ENCODE measurements at regions not wholly inside any gene's neighbourhood (a gene's known extent, or its start where the extent isn't known, plus 50 kb on each side); places are given as distances from the start of the nearest gene placed in this dataset.
"Not testable (repeated sequence)": the region's sequence is repeated elsewhere in the genome, so short reads cannot be mapped to it uniquely, and the experiment has no call there.

DNA sequence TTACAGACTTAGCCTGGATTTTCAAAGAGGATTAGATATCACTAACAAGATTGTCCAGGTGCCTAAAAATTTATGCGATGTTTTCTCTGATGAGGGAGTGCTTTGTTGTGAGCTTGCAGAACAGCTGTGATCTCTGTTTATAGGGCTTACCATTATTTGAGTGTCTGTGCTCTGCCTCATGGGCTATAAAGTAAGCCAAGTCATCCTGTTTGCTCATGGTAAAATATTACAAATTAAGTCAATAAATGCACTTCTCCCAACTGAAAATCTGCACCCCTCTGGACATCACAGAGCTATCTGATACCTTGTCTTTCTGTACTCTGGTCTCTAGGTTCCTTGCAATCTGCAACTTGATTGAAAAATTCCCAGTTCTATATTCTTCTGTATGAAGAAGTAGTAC, 293.4 kb upstream of the ACTBL2 start:
- no peak for DNase-seq

DNA sequence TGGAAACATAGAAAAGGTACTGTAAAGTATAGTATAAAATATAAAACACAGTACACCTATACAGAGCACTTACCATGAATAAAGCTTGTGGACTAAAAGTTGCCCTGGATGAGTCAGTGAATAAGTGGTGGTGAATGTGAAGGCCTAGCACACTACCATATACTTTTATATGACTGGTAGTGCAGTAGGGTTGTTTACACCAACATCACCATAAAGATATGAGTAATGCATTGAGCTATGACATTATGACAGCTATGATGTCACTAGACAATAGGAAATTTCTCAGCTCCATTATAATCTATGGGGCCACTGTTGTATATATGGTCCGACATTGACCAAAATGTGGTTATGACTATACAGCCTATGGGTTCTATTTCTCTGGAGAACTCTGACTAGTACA, 291.8 kb upstream of the ACTBL2 start:
- no peak for DNase-seq

DNA sequence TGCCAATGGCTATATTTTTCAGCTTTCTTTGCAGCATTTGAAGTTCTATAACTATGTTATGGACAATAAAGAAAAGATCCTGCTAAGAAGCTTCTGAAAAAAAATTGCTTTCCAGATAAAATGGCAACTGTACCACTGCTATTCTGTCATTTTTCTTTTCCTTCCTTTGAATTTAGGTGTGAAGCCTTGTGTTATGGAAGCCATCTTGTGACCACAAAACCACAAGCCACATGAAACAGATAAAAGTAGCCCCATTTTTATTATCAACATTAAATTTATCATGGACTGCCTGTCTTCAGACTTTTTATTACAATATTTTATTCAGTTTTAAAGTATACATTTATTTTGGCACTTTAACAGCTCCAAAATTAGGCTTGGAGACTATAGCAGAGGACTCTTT, 289.9 kb upstream of the ACTBL2 start:
- DNase-seq: peak in 1 of 2 donors; percentile 6

DNA sequence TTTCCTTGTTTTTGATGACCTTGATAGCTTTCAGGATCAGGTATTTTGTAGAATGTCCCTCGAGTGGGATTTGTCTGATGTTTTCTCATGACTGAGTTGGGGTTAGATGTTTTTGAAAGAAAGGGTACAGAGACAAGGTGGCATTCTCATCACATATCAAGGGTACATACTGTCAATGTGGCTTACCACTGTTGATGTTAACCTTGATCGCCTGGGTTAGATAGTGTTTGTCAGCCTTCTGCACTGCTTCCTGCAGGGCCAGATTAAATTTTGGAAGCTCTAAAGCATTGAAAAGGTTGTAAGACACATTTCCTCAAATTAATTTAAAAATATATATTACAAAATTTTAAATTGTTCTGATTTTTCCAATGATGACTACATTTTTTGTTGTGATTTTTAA, 287.4 kb upstream of the ACTBL2 start:
- DNase-seq: no peak

DNA sequence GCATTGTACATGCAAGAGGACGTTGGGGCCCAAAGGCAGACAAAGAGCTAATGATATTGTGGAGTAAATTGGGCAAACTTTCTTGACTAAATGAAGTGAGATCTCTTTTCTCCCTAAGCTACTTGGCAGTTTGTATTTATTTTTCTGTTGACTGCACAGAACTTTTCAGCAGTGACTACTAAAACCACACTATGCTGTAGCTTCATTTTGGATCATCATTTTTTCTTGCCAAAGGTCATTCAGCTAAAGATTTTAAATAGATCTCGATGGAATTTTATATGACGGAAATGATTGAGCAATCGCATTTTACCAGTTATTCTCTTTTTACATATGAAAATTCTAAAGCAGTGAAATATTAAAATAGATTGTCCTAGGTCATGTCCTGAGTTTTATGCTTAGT, 286.1 kb upstream of the ACTBL2 start:
- no peak for DNase-seq

DNA sequence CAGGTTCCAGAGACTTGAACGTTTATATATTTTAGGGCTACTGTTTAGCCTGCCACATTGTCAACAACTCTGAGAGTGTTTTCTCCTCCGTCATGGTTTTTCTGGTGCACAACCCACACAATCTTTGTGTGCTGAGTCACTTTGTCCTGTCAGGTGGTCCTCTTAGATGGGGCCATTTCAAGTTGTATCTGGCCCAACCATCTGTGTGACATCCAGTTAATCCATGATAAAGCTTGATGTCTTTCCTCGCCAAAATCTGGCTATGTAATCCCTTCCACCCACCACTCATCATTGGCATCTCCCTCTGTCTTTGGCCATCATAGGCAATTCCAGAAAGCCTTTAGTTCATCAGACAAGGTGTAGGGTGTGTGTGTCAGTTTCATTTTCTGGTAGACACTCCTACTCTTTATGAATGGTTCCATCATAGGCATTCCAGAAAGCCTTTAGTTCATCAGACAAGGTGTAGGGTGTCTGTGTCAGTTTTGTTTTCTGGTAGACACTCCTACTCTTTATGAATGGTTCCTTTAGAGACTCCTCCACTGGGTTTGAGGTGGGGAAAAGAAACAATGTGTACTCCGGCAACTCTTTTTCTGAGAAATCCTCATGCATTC, 282.0 kb upstream of the ACTBL2 start:
- no peak for DNase-seq

DNA sequence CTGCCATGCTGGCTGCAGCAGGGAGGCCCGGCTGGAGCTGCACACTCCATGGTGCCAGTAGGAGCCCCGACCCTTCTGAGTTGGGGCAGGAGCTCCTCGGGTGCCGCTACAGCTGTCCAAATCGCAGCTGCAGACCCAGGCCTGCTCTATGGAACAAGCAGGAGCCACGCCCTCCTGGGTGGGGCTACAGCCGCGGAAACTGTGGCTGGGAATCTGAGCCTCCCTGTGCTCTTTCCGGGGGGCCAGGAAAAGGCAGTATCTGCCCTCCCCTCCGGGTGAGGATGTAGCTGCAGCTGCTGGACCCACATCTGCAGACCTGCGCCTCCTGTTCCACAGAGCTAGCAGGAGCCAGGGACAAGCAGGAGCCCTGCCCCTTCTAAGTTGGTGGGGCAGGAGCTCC, 278.9 kb upstream of the ACTBL2 start:
- DNase-seq: no peak

DNA sequence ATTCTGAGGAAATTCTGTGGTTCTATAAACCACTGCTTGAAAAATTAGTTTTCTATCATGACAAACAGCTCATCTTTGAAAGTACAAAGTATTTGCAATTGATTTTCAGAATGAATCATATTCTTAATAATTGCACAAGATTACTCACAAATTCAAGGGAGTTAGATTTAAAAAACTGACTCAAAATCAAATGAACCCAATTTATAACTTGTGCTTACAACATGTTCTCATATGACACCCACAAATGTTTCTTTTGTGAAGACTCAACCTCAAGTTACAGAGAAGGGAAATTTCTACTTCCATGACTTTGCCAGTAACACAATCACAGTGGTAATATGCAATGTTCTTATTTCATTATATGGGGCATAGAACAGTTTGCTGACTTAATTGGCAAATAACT, 272.0 kb upstream of the ACTBL2 start:
- no peak for DNase-seq

DNA sequence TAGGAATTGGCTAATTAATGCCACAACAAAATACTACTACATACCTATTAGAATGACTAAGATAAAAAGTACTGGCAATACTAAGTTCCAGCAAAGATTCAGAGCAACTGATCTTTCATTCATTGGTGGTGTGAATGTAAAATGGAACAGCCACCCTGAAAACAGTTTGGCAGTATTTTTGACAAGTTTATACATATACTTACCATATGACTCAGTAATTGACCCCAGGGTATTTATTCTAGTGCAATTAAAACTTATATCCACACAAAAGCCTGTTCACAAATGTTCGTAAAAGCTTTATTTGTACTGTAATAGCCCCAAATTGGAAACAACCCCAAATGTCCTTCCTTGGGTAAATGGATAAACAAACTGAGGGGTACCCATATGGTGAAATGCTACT, 270.8 kb upstream of the ACTBL2 start:
- no peak for DNase-seq

DNA sequence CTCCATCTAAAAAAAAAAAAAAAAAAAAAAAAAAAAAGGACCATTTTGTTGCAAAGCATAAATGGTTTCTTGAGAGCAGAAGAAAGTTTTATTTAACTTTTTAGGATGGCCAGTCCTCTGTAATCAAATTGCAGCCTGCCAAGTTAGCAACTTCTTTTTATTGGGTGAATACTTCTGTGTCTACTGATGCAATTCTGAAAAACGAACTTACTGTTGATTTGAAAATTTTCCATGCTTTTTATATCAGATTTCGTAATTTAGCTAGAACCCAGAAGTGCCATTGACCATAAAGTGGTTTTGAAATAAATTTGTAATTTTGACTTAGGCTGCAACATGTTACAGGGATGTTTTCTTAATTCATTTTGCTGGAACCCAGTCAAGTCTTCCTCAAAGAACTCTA, 269.1 kb upstream of the ACTBL2 start:
- DNase-seq: no peak

DNA sequence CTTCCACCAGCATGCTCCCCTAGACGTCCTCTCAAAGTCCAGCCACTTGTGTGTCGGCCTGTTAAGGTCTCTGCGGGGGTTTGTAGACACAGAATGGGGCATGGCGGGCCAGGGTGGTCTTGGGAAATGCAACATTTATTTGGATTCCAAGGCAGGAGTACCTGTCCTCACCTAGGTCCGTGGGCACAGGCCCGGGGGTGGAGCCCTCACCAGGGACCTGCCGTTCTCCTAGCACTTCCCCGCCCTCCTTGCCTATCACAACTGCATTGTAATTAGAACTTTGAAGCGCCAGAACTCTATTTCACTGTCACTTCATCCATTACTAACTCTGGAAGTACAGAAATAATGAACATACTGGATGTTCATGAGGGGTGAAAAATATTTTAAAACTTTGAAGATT, 268.3 kb upstream of the ACTBL2 start:
- DNase-seq: no peak

DNA sequence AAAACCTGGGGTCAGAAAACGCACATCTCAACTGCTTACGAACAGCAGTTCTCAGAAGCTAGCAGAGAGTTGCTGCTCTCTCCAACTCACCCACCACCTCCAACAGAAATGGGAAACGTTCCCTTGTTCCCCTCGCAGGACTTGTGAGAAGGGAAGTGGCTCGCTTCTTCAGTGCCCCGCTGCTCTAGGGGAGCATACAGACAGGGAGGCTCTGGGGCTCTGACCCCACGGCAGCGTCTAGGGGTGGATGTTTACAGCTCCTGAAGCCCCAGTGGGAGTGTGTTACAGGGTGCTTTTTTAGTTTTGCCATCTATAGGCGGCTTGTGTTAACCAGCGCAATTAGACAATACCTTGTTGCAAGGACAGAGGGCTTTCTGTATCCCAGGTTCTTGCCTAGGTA, 267.7 kb upstream of the ACTBL2 start:
- no peak for DNase-seq

DNA sequence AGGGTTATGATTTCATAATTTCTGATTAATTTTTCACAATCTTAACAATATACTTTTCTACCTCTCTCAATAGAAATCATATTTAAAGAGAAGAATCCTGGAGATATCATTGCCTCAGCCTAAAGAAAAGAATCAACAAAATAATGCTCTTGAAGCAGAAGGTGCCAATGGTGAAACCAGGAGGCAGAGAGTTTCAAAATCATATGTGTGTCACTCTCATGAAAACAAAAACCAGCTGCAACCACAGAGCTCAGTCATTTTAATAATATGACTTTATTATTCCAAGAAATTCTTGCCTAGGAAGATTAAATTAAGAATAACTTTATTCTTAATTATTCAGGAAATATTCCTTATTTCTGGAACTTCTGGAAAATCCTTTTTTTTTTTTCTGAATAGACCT, 266.8 kb upstream of the ACTBL2 start:
- DNase-seq: no peak

DNA sequence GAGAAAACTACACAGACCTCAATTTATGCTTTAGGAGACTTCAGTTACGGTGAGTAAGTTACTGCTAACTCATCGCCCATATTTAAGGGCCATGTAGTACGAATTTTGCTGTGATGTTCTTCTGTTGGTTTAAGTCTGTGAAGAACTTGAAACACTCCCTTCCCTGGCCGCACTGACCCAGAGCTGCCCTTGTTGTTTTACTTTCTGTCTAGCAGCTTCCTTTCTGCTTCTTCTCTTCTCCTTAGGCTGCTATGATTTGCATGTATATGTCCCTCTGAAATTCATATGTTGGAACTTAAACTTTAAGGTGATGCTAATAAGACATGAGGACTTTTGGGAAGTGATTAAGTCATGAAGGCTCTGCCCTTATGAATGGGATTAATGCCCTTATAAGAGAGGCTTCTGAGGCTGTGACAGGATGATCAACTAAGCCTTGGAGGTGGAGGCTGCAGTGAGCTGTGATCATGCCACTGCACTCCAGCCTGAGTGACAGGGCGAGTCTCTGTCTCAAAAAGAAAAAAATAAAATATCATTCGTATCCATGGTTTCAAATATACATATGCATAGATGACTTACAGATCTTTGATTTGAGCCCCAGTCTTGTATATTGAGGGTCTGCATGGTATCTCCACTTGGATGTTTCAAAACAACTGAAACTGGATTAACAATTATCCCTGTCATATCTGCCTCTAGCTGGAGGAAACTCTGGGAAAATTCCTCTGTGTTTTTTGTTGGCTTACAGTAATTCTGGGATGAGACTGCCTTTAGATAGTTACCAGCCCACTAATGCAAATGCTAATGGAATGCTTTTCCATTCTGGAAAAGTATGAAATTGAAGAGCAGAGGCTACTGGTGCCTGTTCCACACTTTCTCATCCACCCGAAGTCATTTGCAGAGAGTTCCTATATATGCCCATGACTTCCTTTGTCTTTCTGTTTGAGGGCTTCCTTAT, 263.4 kb upstream of the ACTBL2 start:
- DNase-seq: no peak

DNA sequence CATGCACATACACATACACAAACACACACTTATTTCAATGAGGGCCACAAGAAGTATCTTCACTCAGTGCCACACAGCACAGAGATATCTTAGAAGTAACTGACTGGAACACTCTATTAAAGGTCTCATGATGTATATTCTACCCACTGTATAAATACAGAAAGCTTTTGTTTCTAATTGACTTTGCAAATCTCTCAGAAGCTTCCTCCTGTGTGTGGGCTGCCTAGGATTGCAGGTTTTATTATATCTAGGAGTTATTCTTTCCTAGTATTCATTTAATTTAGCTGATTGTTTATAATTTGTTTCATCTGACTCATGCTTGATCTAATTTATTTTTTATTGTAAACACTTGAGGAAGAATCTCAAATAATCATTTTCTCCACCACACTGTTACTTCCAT, 262.4 kb upstream of the ACTBL2 start:
- no peak for DNase-seq

DNA sequence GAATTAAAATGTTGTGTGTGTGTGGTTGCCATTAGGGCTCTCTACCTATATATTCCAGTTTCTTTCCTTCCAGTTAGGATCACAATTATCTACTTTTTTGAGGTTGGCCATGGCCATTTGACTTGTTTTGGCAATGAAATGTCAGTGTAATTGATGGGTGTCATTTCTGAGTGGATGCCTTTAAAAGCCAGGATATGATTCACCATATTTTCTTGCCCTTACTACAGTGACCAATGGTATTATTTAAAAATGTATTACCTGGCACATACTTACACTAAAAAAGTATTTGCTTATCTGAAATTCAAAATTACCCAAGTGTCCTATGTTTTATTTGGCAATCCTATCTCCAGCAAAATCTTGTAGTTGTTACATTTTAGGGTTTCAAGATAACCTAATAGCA, 258.7 kb upstream of the ACTBL2 start:
- DNase-seq: no peak

DNA sequence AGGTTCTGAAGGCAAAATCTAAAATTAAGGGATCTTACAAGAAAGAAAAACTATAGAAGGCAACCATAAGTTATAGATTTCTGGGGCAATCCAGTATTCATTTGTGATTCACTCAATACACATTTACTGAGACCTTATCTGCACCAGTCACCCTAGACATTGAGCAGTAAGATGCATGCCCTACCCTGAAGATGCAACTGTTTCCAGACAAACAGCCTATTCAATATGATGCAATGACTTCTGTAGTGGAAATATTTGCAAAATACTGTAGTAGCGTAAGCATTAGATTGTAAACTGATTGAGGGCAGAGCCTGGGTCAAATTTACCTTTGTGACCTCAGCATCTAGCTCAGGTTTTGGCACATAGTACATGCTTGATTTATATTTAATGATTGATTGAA, 256.2 kb upstream of the ACTBL2 start:
- no peak for DNase-seq

DNA sequence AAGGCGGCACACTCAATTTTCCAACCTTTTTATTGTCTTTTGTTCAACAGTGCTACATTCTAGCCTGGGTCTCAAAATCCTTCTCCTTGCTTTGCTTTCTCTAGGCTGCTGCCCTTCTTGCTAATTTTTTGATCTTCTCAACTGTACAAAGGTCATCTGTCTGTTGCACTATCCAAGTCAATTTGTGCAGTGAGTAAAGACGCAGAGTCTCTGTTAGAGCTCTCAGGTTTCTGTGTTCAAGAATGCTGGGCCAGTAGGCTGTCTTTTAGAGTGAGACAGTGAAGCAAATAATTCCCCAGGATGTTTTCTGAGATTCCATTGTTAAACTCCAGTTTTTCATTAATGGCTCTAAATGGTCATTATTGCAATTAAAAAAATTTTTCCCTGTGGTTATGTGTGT, 255.7 kb upstream of the ACTBL2 start:
- DNase-seq: no peak

DNA sequence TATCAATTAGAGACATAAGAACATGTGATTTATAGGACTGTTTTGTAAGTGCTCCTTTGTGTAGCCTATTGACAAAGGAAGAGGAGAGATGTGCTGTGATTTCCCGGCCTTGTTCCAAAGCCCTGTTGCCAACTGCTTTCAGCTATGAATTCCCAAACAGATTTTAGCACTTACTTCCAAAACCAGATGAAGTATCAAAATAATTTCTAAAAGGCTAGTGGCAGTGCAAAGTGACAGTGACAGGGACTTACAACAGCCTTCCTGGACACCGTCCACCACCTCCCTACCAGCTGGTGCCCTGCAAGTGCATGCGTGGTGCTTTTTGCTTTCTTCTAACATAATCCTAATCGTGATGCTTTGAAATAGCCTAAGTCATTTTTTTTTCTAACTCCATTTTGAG, 254.1 kb upstream of the ACTBL2 start:
- DNase-seq: no peak

DNA sequence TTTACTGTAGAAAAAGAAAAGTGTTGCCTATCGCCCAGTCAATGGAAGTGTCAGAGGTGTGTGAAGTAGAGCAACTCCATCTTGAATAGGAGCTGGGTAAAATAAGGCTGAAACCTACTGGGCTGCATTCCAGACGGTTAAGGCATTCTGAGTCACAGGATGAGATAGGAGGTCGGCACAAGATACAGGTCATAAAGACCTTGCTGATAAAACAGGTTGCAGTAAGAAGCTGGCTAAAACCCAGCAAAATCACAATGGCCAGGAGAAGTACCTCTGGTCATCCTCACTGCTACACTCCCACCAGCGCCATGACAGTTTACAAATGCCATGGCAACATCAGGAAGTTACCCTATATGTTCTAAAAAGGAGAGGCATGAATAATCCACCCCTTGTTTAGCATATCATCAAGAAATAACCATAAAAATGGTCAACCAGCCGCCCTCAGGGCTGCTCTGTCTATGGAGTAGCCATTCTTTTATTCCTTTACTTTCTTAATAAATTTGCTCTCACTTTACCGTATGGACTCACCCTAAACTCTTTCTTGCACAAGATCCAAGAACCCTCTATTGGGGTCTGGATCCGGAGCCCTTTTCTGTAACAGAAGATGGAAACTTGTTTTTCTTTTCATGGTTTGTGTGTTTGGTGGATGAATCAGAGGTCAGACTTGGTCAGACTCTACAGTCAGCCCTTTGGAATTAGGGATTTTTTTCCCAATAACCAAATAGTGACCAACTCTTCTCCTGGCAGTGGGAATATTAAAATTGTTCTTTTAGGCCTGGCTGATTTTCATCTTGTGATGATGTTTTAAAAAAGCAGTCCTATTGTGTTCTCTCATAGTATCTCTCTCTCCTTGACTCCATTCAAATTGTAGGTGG, 252.9 kb upstream of the ACTBL2 start:
- not testable (repeated sequence) for DNase-seq

DNA sequence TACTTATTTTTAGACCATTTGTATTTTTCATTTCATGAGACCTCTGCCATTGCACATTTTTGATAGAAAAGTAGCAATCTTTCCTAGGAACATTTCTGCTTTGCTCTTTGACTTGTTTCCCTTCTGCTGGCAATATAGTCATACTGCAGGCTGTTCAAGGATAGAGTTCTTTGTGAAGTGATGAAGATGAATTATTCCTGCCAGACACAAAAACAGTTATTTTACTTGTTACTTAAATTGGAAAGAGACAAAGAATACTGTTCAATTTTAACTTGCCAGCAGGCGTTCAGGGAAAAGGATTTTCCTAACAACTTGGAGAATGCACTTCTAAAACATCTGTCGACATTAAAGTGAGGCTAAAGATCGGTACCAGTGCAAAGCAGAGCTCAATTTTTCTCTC, 251.7 kb upstream of the ACTBL2 start:
- no peak for DNase-seq

DNA sequence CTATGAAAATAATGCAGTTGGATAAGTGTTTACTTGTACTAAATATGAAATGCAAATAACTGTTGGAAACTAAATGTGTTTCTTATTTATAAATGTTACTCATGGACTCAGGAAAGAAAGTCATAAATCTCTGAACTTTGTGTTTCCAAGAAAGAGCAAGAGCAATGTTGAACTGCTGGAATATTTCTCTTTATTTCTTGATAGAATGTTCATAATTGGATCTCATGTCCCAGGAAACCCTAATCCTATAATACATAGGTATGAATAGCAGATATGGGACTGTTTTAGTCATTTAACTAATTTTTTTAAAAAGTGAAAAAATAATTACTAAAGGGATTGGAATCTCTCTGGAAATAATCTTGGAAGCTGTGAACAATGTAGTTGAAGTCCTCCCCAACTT, 245.0 kb upstream of the ACTBL2 start:
- no peak for DNase-seq

DNA sequence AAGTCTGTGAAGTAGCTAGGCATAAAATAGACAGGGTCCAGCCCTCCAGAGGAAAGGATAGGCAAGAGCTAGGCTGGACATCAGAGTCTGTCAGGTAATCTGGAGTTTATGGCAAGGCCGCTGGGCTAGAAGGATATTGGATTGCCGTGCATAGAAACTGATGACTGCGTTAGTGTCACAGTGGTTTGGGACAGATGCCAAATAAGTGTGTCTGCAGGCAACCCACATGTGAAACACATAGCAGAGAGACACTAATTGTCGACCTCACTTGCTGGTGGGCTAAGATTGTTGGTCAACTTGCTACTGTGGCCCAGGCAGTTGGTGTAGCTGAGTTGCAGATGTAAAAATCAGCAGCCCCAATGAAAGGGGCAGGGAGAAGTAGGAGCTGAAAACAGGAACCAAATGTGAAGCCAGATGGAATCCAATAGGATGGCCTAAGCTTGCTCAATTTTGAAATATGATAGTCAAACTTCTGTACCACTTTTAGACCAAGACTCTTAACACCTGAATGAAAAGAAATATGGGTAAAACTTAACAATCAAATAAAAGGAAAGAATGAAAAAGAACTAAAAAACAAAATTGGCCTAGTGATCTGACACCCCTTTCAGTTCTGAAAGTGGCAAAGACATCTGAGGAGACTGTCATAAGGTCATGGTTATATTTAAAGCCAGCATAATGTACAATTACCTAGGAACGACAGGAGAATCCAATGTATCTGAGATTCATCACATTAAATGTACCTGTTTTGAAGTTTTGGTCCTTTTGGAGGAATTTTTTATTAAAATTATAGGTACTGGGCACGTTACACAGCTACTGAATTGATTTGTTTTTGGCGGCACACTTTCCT, 243.3 kb upstream of the ACTBL2 start:
- DNase-seq: no peak
